ENCODE measurements at regions not wholly inside any gene's neighbourhood (a gene's known extent, or its start where the extent isn't known, plus 50 kb on each side); places are given as distances from the start of the nearest gene placed in this dataset.

GRCh38 chr7:41900532-41900931, 197.6 kb upstream of the INHBA start:
- in situ Hi-C loops (cut with MboI) = no loop called here
- H3K9ac ChIP-seq (ENCODE audit: control insufficient read depth, insufficient read depth, low read length) = no peak overlapping the region
- intact Hi-C loops (cut with micrococcal nuclease; ENCODE audit: unreplicated experiment) = no loop called here
- no peaks in the 10 kb centered on the region; the same call in 1 of the 3 replicates for H3K9me3 ChIP-seq (replicated peaks; ENCODE audit: control insufficient read depth, insufficient read depth, low read length)
- peak; percentile 17; the same call in 1 of the 2 replicates for TF ChIP-seq JUNB (IDR thresholded peaks at IDR 0.05)
- TF ChIP-seq HDAC2 (IDR thresholded peaks at IDR 0.05) = no peak
- H4K20me1 ChIP-seq (ENCODE audit: control insufficient read depth, insufficient read depth) = no peaks in the 10 kb centered on the region
- no peak overlapping the region for H2AFZ ChIP-seq (ENCODE audit: control insufficient read depth, low read depth, low read length)
- WGBS (ENCODE audit: insufficient coverage, insufficient replicate concordance, low lambda C conversion rate, missing lambda C conversion rate) = 21% methylated on average over 2 of the region's 2 CpGs
- POLR2A ChIA-PET = no interaction called here
- RAD21 ChIA-PET (ENCODE audit: unreplicated experiment) = interaction anchor here (1.0 to 2.5 kb wide), 2 partner anchors 14 to 18 kb away, joined by 3 to 11 read pairs; no protein-coding TSS in a partner anchor
- no peaks in the 10 kb centered on the region for H3K27me3 ChIP-seq (replicated peaks in 1 of 2; ENCODE audit: control insufficient read depth in 2 of 2, insufficient read depth in 2 of 2, low read length in 1 of 2)
- H3K36me3 ChIP-seq (ENCODE audit: control insufficient read depth in 2 of 2, insufficient read depth in 2 of 2, low read length in 1 of 2) = no peaks in the 10 kb centered on the region
- SMC1A ChIA-PET (ENCODE audit: uncharacterized antibody, unreplicated experiment) = interaction anchor here (0.9 to 5.0 kb wide), 8 partner anchors 10 to 43 kb away, joined by 3 to 20 read pairs (median 4); no protein-coding TSS in a partner anchor
- FAIRE-seq (no peak), DNase-seq (ENCODE audit: low read depth, low spot score) (no peak), ATAC-seq (peak; percentile 64; the same call in 2 of the 3 replicates)
- CTCF ChIA-PET = interaction anchor here (0.7 to 2.4 kb wide), 4 partner anchors 9 to 40 kb away, joined by 4 to 10 read pairs (median 6); no protein-coding TSS in a partner anchor
- no TSS peak for BruUV-seq (replicated peaks)
- H3K27ac ChIP-seq (ENCODE audit: control insufficient read depth, insufficient read depth) = no peak overlapping the region
- H3K4me3 ChIP-seq = no peak overlapping the region
- no peaks in the 10 kb centered on the region for H3K79me2 ChIP-seq (ENCODE audit: control insufficient read depth, insufficient read depth, low read length)
- H3K4me2 ChIP-seq (ENCODE audit: control insufficient read depth, insufficient read depth) = no peak overlapping the region
- no peaks in the 10 kb centered on the region for H3K4me1 ChIP-seq (ENCODE audit: control insufficient read depth, insufficient read depth, low read length)

GRCh38 chr7:41899823-41900433, 197.0 kb upstream of the INHBA start:
- CTCF ChIA-PET = interaction anchor here (0.7 to 2.4 kb wide), 4 partner anchors 8 to 41 kb away, joined by 4 to 10 read pairs (median 6); no protein-coding TSS in a partner anchor
- intact Hi-C loops (cut with micrococcal nuclease; ENCODE audit: unreplicated experiment) = no loop called here
- no peak for ATAC-seq
- FAIRE-seq = peak; percentile 18
- Histone ChIP-seq H3K36me3 (ENCODE audit: control insufficient read depth in 2 of 2, insufficient read depth in 2 of 2, low read length in 1 of 2) (no peaks in the 10 kb centered on the region), H3K9ac (ENCODE audit: control insufficient read depth, insufficient read depth, low read length) (no peak overlapping the region), H3K9me3 (replicated peaks; ENCODE audit: control insufficient read depth, insufficient read depth, low read length) (no peaks in the 10 kb centered on the region; the same call in 1 of the 3 replicates), H3K4me1 (ENCODE audit: control insufficient read depth, insufficient read depth, low read length) (no peaks in the 10 kb centered on the region), H3K79me2 (ENCODE audit: control insufficient read depth, insufficient read depth, low read length) (no peaks in the 10 kb centered on the region), H2AFZ (ENCODE audit: control insufficient read depth, low read depth, low read length) (no peak overlapping the region), H3K4me3 (no peak overlapping the region), H4K20me1 (ENCODE audit: control insufficient read depth, insufficient read depth) (no peaks in the 10 kb centered on the region), H3K27me3 (replicated peaks in 1 of 2; ENCODE audit: control insufficient read depth in 2 of 2, insufficient read depth in 2 of 2, low read length in 1 of 2) (no peaks in the 10 kb centered on the region), H3K27ac (ENCODE audit: control insufficient read depth, insufficient read depth) (no peak overlapping the region), H3K4me2 (ENCODE audit: control insufficient read depth, insufficient read depth) (no peak overlapping the region)
- SMC1A ChIA-PET (ENCODE audit: uncharacterized antibody, unreplicated experiment) = interaction anchor here (1.1 to 5.0 kb wide), 6 partner anchors 10 to 44 kb away, joined by 3 to 20 read pairs (median 4); no protein-coding TSS in a partner anchor
- BruUV-seq (replicated peaks) = no TSS peak
- RAD21 ChIA-PET (ENCODE audit: unreplicated experiment) = interaction anchor here (2.5 kb wide), 1 partner anchor 18 kb away, joined by 11 read pairs; no protein-coding TSS in a partner anchor
- DNase-seq (ENCODE audit: low read depth, low spot score) = no peak
- in situ Hi-C loops (cut with MboI) = no loop called here
- 62% methylated on average over 4 of the region's 4 CpGs for WGBS (ENCODE audit: insufficient coverage, insufficient replicate concordance, low lambda C conversion rate, missing lambda C conversion rate)
- POLR2A ChIA-PET = interaction anchor here (1.3 kb wide), 1 partner anchor 14 kb away, joined by 3 read pairs; no protein-coding TSS in a partner anchor
- TF ChIP-seq STAT1 (conservative IDR thresholded peaks at IDR 0.05) = no peak
- TF ChIP-seq CEBPZ (IDR thresholded peaks at IDR 0.05; ENCODE audit: low read depth, low read length) = no peak
- no peak for TF ChIP-seq CTCF (IDR thresholded peaks at IDR 0.05 in 2 of 3, conservative IDR thresholded peaks at IDR 0.05 in 1 of 3; ENCODE audit: control insufficient read depth in 2 of 3, extremely low read depth in 1 of 3, insufficient read depth in 1 of 3, low read depth in 3 of 3, low read length in 3 of 3)
- TF ChIP-seq HDAC6 (IDR thresholded peaks at IDR 0.05; ENCODE audit: unreplicated experiment) = no peak
- no peak for TF ChIP-seq NFYA (IDR thresholded peaks at IDR 0.05; ENCODE audit: borderline replicate concordance, low read depth, low read length)
- no peak for TF ChIP-seq FOXK2 (IDR thresholded peaks at IDR 0.05)
- TF ChIP-seq CEBPB (IDR thresholded peaks at IDR 0.05; ENCODE audit: borderline replicate concordance in 1 of 2, low read depth in 2 of 2, low read length in 2 of 2) = no peak
